ENCODE measurements at regions not wholly inside any gene's neighbourhood (a gene's known extent, or its start where the extent isn't known, plus 50 kb on each side); places are given as distances from the start of the nearest gene placed in this dataset.

GRCh38 chr5:98568336-98568735 is 205.1 kb upstream of the RGMB start:
- no peak for TF ChIP-seq CTCF (IDR thresholded peaks at IDR 0.05)
- no peak for TF ChIP-seq POLR2AphosphoS5 (IDR thresholded peaks at IDR 0.05; ENCODE audit: insufficient read depth in 1 of 2, low read depth in 1 of 2)
- no peak for TF ChIP-seq POLR2A (IDR thresholded peaks at IDR 0.05)
